ENCODE measurements at regions not wholly inside any gene's neighbourhood (a gene's known extent, or its start where the extent isn't known, plus 50 kb on each side); places are given as distances from the start of the nearest gene placed in this dataset.

DNA sequence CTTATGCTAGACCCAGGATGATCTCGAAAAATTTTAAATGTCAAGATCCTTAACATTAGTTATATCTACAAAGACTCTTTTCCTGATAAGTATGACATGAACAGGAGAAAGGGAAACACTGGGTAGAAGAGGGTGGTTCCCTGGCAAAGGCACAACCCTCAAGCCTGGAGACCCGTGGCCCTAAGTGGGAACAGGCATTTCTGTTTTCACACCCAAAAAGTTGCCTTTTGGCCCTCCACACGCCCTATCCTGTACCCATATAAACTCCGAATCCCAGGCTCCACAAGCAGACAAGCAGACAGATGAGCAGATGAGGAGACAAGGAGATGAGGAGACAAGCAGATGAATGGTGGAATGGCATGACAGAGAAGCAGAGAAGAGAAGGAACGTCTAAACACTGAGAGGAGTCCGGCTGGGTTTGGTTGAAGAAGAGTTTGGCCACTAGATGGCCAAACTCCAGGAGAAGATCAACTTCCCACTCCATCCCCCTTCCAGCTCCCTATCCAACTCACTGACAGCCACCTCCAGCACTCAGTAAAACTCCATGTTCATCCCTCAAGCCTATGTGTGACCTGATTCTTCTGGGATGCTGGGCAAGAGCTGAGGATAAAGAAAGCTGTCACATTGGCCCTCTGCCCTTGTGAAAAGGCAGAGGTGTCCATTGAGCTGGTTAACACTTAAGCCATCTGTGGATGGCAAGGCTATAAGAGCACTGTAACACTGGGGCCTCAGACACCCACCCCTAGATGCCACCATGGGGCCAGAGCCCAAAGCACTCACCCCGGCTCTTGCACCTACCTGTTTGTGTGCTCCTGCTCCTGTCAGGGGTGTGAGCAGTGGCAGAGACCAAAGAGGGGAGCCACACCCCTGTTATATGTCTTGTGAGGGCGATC is 139.6 kb upstream of the FAM20A start:
- TF ChIP-seq, protein P1, sequence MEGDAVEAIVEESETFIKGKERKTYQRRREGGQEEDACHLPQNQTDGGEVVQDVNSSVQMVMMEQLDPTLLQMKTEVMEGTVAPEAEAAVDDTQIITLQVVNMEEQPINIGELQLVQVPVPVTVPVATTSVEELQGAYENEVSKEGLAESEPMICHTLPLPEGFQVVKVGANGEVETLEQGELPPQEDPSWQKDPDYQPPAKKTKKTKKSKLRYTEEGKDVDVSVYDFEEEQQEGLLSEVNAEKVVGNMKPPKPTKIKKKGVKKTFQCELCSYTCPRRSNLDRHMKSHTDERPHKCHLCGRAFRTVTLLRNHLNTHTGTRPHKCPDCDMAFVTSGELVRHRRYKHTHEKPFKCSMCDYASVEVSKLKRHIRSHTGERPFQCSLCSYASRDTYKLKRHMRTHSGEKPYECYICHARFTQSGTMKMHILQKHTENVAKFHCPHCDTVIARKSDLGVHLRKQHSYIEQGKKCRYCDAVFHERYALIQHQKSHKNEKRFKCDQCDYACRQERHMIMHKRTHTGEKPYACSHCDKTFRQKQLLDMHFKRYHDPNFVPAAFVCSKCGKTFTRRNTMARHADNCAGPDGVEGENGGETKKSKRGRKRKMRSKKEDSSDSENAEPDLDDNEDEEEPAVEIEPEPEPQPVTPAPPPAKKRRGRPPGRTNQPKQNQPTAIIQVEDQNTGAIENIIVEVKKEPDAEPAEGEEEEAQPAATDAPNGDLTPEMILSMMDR (IDR thresholded peaks at IDR 0.05): no peak
- no peak for TF ChIP-seq POLR2A (IDR thresholded peaks at IDR 0.05)

All from testis (tissue), 2 donors.